HG03039 (cell line): ENCODE measurements at regions not wholly inside any gene's neighbourhood (a gene's known extent, or its start where the extent isn't known, plus 50 kb on each side); places are given as distances from the start of the nearest gene placed in this dataset.

Experiments
- ATAC-seq: cut with Tn5 transposase; IDR thresholded peaks from one replicate; pipeline ENCODE4 v1.9.1; 2021; ENCODE audit warnings: mild to moderate bottlenecking, moderate library complexity; ENCODE audit not compliant: unreplicated experiment

DNA sequence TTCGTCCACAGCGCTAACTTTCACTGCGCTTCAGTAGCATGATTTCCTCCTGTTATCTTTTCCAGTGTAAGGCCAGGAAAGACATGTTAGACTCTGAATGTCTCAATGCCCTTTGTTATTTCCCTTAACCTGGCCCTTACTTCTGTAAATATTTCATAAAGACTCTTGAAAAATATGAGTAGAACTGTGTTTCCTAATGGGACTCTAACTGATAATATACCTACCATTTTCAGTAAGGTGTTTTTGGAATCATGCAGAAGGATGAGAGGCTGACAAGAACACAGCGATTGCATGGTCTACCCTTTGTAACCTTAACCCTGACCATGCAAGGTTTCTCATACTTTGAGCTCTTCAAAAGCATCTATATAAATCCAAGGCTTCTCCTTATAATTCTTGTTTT is 550.1 kb downstream of the SLITRK6 start:
- no peak for ATAC-seq

GRCh38 chr13:85247780-85248179 is 551.4 kb downstream of the SLITRK6 start:
- ATAC-seq = no peak

DNA sequence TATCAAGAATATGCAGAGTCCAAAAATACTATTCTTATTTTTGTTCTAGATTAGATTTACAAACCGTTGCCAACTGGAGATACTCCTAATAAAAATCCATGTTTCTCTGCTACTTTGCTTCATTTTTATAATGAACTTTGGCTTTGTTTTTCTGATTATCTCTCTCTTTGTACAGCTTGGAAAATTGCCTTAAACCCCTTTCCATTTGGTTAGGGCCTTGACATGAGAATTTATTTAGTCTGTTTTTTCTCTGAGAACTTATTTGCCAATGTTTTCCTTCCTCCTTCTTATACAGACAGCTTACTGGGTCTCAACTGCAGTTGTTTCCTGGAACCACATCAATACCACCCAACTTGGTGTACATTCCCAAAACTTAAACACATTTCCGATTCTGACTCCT is 555.4 kb downstream of the SLITRK6 start:
- ATAC-seq = no peak

GRCh38 chr13:85241060-85241459 is 558.2 kb downstream of the SLITRK6 start:
- no peak for ATAC-seq

DNA sequence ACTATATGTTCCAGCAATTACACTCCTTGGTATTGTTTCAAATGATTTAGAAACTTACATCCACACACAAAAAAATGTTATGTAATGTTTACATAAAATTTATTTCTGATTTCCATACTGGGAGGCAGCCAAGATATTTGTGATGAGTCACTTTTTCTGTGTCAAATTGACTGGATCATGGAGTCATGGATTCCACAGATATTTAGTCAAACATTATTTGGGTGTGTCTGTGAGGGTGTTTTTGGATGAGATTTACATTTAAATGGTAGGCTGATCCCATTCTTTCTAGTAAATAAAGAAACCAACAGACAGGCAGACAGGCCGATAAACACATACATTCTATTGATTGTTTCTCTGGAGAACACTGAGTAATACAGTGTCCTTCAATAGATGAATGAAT is 562.8 kb downstream of the SLITRK6 start:
- ATAC-seq = no peak

- ATAC-seq = no peak
These were observed 568.5 kb downstream of the SLITRK6 start for GRCh38 chr13:85230691-85231093.

DNA sequence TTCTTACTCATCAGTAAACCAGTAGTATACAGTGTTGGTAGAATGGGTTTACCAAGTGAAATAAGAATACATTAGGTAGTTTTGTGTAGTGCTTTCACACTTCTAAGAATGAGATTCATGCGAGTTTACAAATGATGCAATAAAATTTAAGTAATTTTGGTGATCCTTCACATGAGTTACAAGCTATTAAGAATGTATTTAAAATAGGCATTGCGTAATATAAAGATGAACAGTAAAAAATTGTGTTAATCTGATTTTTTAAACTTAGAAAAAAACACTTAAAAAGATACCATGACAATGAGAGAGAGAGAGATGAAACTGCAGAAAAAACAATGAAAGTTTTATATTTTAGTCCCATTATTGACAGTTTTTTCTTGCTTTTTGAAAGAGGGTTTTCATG is 570.5 kb downstream of the SLITRK6 start:
- ATAC-seq = no peak

GRCh38 chr13:85223883-85224656 is 575.1 kb downstream of the SLITRK6 start:
- ATAC-seq = no peak

DNA sequence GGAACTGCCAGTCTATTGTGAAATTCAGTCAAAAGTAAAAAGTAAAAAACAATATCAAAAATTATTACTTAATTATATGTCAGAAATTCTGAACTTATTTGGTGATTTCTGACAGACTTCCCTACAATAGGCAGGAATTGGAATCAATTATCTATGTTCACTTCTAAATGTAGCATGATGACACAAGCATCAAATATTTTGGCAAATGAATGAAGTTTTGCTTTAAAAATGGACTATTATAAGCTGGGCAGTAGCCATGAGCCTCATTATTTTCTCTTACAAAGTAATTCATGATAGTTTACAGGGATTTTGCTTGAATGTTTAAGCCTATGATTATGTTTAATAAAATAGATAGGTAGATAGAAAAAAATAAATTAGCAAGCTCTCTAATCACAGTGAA is 582.6 kb downstream of the SLITRK6 start:
- no peak for ATAC-seq

- ATAC-seq = no peak
These were observed 586.5 kb downstream of the SLITRK6 start for GRCh38 chr13:85212692-85213091.

GRCh38 chr13:85204668-85205344 is 594.4 kb downstream of the SLITRK6 start:
- ATAC-seq = no peak

- no peak for ATAC-seq
These were observed 601.8 kb downstream of the SLITRK6 start for GRCh38 chr13:85197431-85197830.

GRCh38 chr13:85194482-85194881 is 604.7 kb downstream of the SLITRK6 start:
- ATAC-seq = no peak

DNA sequence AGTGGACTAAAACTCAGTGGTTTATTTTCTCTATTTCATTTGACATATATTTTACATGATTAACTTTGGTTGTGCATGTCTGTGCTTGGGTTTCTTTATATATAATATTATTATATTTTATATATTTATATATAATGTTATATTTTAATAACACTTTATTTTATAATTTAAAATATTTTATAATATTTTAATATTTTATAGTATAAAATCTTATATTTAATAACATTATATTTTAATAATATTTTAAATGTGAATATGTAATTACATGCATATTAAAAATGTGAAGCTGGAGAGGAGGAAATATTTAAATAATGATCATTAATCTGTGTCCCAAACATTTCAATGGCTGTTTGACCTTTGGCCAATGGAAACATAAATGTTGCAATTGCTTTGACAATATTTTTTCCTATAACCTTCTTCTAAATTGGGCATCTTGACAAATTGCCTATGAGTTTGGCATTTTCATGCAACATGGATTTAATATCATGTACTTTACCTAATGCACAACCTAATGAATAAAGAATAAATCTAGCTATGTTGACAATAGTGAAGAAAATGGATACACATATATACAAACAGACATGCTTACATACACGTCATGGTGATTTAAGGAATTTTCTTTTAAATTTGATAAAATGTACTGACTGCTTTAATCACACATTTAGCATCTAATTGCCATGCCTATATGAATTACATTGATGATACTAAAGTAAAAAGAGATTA is 607.1 kb downstream of the SLITRK6 start:
- ATAC-seq = no peak

GRCh38 chr13:85186356-85187045 is 612.7 kb downstream of the SLITRK6 start:
- no peak for ATAC-seq

- no peak for ATAC-seq
These were observed 624.9 kb downstream of the SLITRK6 start for GRCh38 chr13:85174291-85174690.

GRCh38 chr13:85170372-85170771 is 628.8 kb downstream of the SLITRK6 start:
- no peak for ATAC-seq

DNA sequence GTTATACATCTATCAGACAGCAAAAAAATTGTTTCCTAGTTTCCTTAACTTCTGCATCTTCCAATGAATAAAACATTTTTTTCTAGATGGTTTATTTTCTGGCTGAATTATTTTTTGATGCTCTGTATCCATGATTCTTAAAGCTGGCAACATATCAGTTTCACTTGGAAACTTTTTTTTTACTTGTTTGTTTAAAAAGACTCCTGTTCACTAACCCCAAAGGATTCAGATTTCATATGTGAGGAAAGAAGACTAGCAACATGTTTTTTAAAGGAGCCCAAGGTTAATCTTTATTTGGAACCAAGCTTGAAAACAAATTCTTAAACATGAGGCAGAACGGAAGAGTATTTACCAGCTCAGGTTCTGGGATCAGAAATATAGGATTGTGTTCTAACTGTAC is 632.3 kb downstream of the SLITRK6 start:
- no peak for ATAC-seq

DNA sequence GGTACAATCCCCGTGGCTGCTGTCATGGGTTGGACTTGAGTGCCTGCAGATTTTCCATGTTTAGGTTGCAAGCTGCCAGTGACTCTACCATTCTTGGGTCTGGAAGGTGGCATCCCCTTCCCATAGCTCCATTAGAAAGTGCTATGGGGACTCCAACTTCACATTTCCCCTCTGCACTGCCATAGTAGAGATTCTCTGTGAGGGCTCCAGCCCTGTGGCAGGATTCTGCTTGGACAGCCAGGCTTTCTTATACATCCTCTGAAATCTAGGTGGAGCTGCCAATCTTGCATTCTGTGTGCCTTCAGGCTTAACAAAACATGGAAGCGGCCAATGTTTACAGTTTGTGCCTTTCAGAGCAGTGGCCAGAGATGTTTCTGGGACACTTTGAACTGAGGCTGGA is 636.2 kb downstream of the SLITRK6 start:
- ATAC-seq = no peak

DNA sequence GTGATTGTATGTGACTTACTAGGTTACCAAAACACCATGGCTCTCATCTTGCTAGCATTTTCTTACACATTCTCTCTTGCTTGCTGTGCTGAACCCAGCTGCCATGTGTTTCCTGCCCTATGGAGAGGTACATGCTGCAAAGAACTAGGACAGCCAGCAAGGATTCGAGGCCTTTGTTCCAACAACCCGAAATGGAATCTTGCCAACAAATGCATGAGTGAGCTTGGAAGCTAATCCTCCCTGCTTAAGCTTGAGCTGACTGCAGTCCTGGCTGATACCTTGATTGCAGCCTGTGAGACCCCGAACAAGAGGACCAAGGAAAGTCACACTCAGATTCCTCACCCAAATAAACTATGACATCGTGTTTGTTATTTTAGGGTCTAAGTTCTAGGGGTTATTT is 651.2 kb downstream of the SLITRK6 start:
- no peak for ATAC-seq

GRCh38 chr13:85142351-85142927 is 656.8 kb downstream of the SLITRK6 start:
- no peak for ATAC-seq
